AG08395 (cell line): ENCODE measurements at regions not wholly inside any gene's neighbourhood (a gene's known extent, or its start where the extent isn't known, plus 50 kb on each side); places are given as distances from the start of the nearest gene placed in this dataset.

Source experiments
- DNase-seq: peaks from one replicate; pipeline ENCODE4 v3.0.0; 2012; ENCODE audit warnings: mixed read lengths, low spot score

DNA sequence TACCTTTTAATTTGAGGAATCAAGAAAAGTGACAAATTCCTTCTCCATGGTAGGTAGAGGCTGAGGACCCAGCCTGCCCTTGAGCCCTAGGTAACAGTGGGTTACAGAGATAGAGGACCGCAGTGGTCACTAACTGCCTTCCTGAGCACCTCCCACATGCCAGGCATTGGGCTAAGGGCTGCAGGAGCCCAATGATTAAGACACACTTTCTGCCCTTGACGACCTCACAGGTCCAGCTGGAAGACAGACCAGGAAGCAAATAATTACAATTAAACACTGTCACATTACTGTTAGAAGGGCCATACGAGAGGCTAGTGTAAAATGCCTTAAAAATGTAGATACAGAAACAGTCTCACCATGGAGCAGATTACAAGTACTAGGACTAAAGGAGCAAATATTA lies 156.8 kb upstream of the NFE2L3 start:
- DNase-seq = no peak

DNA sequence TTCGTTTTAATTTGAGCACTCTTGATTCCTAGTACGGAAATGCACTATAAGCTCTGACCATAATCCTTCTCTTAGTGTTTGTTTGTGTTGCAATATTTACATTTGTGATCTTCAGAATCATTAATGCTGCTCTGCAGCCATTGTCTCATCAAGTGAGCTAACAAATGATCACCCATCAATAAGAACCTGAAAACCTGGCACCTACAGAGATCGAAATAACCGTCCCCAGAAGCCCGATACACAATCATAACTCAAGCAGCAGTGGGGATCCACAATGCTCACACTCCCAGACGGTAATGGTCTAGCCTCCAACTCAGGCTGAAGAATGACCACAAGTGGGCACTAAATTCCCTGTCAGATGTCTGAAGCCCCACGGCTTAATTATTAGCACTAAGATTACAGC lies 156.0 kb upstream of the NFE2L3 start:
- no peak for DNase-seq

DNA sequence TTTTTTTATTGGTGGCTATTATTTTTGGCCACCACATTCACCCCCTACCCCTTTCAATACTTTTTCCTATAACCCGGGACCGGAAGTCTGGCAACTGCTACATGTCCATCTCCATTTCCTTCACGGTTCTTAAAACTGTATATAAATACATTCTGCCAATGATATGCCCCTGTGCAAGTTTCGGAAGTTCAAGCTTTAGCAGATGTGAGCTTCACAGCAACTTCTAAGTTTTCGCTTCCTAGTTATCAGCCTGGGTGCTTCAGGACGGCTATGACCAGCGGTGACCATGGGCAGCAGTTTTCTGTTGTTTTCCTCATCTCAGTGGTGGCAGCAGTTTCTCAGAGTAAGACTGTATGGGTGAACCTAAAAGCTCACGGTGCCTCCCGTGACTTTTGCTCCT lies 153.5 kb upstream of the NFE2L3 start:
- no peak for DNase-seq

DNA sequence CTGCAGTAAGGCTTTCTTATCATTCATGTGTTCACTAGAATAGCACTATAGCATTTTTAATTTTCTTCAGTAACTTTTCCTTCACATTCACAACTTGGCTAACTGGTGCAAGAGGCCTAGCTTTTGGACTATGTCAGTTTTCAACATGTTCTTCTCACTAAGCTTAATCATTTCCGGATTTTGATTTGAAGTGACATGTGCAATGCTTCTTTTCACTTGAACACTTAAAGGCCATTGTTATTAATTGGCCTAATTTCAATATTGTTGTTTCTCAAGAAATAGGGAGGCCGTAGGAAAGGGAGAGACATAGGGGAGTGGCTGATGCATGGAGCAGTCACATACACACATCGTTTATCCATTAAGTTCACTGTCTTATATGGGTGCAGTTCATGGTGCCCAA lies 151.2 kb upstream of the NFE2L3 start:
- DNase-seq = no peak

DNA sequence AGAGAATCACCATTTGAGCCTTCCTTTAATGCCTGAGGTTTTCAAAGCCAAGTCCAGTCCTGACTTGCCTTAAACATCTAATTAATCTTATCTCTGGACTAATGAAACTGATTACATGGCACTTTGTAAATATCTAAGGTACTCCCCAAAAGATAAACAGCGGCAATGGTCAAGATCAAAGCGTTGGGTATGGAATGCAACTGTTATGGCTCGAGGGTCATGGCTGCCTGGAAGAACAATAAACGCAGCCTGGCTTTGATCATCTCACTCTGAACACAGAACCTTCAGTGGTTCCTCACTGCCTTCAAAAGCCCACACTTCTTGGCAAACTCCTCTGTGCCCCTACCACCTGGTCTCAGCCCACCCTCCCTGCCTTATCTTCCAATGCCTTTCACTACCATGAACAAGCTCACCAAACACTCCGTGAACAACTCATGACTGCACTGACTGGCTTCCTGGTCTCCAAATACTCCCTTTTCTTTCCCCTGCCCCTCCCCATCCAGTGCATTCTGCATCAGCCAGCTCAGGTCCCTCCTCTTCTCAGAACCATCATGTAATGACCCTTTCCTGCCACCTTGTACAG lies 150.2 kb upstream of the NFE2L3 start:
- no peak for DNase-seq

DNA sequence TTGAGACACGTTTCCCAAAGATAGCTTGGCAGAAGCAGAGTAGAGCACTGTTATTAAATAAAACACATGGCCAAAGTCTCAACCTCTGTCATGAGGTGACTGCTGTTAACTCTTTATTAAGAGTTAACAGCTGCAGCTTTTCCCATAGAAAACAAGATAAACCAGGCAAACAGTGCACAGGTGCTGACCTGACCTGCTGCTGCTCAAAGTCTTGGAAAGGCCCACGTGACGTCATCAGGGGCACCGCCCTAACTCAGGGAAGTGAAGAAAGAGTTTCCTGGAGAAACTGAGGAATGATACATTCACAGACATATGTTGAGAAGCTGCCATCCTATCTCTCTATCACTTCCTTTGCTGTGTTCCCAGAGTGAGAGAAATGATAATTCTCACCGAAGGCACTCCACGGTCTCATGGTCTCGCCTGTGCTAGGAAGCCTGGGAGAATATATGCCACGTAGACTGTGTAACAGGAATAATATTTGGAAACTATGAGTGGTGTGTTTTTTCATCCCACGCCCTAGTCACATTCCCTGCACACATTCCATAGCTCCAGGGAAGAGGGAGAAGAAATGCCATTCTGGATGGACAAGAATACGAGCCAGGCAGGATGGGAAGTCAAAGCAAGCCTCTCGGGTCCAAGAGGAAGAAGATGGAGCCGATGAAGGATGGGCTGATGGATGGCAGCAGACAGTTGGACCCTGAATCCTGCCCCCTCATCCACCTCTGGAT lies 146.2 kb upstream of the NFE2L3 start:
- DNase-seq = no peak

DNA sequence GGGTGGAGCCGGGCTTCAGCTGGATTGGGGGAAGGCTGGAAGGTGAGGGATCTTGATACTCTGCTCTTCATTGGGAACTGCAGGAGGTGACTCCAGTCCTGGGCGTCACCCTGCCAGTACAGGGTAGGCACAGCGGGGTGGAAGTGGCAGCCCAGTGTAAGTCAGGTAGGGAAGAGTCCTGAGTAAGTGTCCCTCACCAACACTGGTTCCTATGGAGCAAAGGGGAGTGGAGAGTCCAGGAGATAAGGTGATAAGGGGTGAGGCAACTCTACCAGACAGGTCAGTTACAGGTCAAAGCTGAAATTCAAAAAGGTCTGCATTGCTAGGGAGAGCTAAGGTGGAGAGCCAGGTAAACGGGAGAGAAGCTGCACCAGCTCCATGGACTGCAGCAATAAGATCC lies 145.6 kb upstream of the NFE2L3 start:
- no peak for DNase-seq

DNA sequence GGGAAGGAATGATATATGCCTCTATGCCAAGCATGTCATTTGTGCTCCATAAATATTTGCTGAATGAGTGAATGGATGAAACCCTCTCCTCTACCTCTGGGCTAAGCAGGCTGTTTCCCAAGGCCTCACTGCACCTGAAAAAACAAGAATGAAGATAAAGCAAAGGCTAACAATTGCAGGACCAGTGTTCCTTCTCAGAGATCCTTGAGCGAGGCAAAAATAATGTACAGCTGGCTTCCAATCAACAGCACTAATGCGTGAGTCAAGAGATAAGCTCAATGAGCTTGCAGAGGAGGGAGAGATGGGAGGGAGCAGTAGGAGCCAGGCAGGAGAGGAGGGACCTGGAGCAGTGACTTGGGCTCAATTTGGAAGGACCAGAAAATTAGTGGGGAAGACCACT lies 144.5 kb upstream of the NFE2L3 start:
- no peak for DNase-seq

DNA sequence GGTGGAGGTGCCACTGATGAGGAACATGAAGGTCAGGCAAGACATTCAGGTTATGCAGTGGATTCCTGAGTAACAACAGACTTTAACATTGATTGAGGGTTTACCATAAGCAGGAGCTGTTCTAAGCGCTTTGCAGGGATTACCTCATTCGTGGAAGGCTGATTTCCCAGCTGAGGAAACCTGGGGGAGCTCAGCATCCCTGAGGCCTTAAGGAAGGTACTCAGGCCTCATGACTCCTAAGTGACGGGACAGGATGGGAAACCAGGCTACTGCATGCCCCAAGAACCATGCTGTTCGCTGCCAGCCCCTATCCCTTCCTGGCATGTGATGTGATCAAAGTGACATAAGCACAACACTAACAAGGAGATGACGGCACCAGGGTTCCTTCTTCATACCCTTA lies 143.6 kb upstream of the NFE2L3 start:
- DNase-seq = no peak

DNA sequence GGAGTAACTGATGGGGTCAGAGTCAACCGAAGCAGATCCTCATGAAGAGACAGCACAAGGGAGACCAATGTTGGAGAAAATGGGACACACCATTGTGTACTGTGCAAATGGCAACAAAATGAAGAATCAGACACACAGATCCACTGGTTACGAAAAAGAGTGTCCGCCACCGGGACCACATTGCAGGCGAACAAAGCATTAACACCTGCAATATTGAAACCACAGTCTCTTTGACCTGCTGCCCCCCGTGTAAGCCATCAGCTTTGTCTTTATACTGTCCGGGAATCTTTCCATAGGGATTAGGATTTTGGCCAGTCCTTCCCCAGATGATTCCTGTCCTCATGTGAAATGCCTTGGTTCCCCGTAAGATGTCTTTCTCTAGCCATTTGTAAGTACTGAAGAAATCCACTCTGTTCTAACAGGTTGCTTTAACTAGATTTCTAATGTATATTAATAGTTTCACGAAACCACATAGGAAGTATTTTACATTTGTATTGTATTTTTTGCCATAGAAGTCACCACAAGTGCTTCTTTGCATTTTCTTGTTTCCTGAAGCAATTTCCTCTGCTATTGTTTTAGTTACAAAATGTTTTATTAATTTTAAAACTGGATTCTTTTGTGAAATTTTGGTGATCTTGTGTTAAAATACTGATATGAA lies 140.8 kb upstream of the NFE2L3 start:
- no peak for DNase-seq

DNA sequence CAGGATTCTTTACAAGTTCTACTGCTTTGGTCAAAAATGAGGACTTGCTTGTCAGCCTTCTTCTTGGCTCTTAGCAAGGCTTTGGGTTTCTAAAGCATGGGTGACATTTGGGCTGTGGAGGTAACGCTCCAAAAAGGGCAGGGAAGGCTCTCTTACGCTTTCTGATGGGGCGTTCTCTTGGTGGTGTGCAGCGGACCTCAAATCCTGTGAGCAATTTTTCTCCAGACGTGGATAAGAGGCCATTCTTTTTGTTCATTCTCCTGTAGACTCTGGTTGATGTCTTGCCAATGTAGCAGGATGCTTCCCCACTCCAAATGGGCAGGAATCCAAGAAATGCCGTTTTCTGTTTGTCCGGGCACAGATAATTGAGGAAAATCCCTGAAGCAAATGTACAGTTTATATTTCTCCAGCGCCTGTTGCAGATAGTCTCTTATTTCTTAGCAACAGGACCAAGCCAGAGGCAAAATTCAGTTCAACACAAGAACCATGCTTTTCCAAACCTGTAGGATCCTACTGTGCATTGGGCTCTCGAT lies 138.4 kb upstream of the NFE2L3 start:
- no peak for DNase-seq

DNA sequence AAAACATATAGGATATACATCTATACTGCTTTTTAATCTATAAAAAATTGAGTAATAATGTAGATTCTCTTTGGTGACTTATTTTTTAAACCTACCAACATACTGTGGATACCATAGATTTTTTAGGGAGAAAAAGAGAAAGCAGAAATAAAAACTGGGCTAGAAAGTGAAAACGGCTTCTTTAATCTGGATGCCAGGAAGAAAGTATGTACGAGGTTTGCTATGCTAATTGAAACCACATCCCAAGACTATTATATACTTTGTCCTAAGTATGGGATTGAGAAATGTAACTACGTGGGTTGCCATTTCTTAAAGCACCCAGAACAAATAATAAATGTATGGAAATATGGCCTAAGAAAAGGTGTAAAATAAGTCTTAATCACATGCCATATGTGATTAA lies 129.0 kb upstream of the NFE2L3 start:
- DNase-seq = no peak

DNA sequence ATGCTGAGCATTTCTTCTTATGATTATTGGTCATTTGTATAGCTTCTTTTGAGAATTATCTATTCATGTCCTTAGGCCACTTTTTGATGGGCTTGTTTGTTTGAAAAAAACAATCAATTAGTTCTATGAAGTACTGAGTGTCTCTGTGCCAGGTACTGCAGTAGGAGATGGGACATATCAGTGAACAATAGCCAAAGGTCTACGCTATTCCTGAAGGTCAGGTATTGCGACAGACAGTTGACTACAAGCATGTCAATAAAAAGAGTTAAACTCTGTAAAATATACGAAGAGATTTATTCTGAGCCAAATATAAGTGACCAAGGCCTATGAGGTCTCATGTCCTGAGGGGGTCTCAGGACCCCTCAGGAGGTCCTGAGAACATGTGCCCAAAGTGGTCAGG lies 122.1 kb upstream of the NFE2L3 start:
- DNase-seq = no peak

DNA sequence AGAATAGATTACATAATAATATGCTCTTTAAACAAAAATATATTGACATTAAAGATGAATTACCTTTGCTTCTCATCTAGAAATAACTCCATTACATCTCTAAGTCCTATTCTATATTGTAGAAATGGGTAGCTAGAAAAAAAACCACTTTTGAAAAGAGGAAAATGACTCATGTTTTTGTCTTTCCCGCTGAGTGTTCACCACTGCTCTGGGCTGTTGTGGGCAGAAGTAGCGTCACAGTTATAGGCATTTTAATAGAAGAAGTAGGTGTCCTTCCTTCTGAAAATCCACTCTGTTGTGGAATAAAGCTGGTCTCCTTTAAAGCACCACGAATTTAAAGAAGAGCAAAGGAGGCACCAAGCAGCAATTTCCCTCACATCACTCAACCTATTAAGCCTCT lies 117.6 kb upstream of the NFE2L3 start:
- DNase-seq = no peak

DNA sequence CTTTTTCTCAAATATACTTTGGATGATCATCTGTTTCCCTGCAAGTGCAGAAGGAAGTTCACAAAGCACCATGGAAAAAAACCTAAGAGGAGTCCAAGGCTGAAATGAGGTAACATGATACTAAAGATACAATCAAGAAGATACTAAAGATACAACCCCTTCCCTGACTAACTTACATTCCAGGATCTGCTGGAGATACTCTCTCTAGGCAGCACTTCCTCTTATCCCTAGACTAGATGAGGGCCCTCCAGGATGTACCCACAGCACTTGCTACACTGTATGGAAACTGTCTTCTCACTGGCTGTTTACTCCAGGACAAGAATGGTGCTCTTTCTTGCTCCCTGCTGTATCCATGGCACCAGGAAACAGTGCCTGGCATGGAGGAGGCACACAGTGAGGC lies 116.4 kb upstream of the NFE2L3 start:
- DNase-seq = no peak

DNA sequence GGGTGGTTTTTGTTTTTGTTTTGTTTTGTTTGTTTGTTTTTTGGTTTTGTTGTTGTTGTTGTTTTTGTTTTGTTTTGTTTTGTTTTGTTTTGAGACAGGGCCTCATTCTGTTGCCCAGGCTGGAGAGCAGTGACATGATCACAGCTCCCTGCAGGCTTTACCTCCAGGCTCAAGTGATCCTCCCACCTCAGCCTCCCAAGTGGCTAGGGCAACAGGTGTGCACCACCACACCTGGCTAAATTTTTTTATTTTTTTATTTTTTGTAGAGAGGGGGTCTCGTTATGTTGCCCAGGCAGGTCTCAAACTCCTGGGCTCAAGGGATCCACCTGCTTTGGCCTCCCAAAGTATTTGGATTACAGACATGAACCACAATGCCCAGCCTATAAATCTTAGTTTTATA lies 115.9 kb upstream of the NFE2L3 start:
- DNase-seq = no peak

DNA sequence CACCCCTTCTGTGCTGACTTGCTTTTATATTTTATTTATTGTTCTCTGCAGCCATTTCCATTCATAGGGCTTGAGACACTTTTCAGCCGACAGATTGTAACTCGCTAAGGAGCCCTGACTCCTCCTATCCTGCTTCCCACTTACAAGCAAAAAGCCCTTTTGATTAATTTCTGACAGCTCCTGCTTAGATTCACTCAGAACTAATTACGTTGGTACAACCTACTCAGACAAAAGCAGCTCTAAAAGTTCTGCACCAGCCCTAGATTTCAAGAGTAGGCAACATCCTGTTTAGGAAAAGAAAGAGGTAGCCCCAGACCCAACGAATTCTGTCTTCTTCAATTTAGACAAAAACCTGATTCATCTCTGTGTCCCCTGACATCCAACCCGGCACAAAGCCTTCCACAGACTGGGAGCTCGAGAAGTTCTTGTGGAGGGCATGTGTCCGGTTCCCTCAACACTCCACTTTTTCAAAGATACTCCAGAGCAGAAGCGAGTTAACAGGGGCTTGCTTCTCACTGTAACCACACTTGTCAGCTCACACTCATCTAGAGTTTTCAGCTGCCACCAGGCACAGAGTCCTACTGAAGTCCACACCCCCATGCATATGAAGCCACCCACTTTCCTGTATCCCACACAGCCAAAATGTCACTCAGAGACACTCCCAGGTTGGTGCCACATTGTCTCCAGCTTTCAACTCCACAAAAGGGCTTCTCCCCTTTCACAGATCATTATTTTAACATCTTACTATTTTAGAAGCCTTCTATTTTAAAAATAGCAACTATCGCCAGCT lies 113.6 kb upstream of the NFE2L3 start:
- no peak for DNase-seq

DNA sequence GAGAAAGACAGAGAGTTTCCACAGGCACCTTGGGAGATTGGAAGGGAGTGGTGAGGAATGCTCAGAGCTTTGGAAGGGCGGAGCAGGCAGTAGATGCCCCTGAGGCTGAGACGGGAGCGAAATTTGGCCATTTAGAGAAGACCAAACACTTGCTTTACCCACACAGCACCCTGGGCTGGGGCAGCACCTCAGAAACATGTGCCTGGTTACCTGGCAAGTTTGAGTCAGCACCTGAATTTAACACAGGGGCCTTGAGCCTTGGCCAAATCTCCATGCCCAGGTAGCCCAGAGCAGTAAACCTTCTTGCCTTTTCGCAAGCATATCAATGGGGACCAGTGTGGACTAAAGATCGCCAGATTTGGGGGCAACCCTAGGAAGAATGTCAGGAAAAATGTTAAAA lies 111.9 kb upstream of the NFE2L3 start:
- DNase-seq = no peak

DNA sequence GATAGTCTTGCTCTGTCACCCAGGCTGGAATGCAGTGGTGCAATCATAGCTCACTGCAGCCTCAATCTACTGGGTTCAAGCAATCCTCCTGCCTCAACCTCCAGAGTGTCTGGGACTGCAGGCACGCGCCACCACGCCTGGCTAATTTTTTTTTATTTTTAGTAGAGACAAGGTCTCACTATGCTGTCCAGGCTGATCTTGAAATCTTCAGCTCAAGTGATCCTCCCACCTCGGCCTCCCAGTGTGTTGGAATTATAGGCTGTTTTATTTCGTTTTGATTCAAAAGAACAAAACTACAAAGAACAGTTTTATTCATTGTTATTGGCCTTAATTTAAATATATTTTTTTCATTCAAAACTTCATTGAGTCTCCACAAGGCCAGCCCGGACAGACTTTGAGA lies 109.8 kb upstream of the NFE2L3 start:
- DNase-seq = no peak

DNA sequence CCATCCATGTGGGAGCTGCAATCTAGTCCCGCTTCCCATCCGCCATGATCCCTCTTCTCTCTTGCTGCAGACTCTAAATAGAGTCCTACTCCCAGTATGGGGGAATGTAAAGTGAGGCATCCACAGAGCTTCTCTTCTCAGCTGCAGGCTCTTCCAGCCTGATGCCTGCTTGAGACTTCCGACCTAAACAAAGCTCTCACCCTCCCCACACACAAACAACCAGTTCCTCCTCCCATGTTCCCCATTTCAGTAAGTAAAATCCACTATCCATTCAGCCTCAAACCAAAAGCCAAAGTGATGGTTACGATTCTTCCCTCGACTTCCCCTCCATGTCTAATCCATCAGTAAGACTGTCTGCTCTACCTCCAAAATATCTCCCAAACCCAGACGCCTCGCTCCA lies 108.2 kb upstream of the NFE2L3 start:
- DNase-seq = no peak

DNA sequence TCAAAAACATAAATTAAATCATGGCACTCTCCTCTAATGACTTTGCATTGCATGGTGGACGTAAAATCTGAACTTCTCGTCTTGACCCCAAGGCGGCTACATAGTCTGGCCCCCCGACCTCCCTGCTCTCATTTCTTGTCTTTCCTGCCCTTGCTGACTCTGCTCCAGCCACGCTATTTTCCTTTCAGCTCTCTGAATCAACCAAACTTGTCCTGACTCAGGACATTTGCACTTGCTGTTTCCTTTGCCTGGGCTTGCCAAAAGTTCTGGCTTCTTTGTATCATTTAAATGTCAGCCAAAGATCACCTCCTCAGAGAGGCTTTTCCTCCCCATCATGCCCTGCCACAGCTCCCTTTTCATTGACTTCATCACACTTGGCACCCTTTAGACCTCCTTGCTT lies 107.7 kb upstream of the NFE2L3 start:
- no peak for DNase-seq

DNA sequence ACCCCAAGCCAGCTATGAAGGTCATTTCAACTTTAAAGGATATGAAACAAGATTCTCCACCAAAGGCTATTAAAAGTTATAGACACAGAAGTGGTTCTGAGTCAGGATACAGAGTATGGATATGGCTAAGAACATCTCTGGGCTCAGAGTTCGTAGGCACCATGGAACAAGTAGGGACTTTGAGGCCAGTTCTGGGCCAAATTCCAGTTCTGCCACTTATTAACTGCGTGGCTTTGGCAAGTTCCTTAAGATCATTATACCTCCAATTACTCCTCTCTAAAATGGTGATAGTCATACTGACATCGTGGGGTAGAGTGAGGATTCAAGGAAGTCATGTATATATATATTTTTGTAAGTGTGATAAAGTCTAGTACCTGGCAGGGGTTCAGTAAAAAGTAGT lies 105.8 kb upstream of the NFE2L3 start:
- DNase-seq = no peak

DNA sequence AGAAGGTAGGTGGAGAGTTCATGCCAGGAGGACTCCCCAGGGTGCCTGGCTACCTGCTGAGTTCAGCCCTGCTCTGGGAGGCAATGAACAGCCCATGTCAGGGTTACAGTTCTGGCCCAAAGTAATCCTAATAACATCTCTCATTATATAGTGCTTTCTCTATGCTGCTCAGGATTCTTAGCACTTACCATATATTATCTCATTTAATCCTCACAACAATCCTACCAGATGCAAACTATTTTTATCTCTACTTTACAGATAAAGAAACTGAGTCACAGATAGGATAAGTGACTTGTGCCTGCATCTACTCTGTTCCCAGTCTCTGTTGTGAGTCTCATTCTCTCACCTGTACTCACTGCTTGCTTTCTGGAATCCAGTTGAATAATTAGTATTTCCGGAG lies 105.1 kb upstream of the NFE2L3 start:
- no peak for DNase-seq
